ENCODE measurements at regions not wholly inside any gene's neighbourhood (a gene's known extent, or its start where the extent isn't known, plus 50 kb on each side); places are given as distances from the start of the nearest gene placed in this dataset.

GRCh38 chr5:19334278-19334677, 653.7 kb downstream of the CDH18 start:
- ChIA-PET CTCF (no interaction called here), POLR2A (no interaction called here)
- intact Hi-C loops (cut with micrococcal nuclease) = no loop called here
- ATAC-seq = no peak
- no peak for DNase-seq
- Mint-ChIP-seq H3K9me3 (peaks cover 7% of the 10 kb centered on the region), H3K4me3 (no peak overlapping the region), H3K27me3 (no peaks in the 10 kb centered on the region), H3K27ac (no peak overlapping the region), H3K36me3 (ENCODE audit: low read depth) (no peaks in the 10 kb centered on the region), H3K4me1 (ENCODE audit: low read depth) (no peaks in the 10 kb centered on the region)
- TF ChIP-seq CTCF (IDR thresholded peaks at IDR 0.05) = no peak

- Mint-ChIP-seq H3K27me3 (no peaks in the 10 kb centered on the region), H3K4me1 (ENCODE audit: low read depth) (no peaks in the 10 kb centered on the region), H3K4me3 (no peak overlapping the region), H3K27ac (no peak overlapping the region), H3K36me3 (ENCODE audit: low read depth) (no peaks in the 10 kb centered on the region), H3K9me3 (peaks cover 12% of the 10 kb centered on the region)
- no peak for DNase-seq
- intact Hi-C loops (cut with micrococcal nuclease) = no loop called here
- no peak for ATAC-seq
- no peak for TF ChIP-seq CTCF (IDR thresholded peaks at IDR 0.05)
- CTCF ChIA-PET = no interaction called here
- POLR2A ChIA-PET = no interaction called here
These were observed 645.1 kb downstream of the CDH18 start for GRCh38 chr5:19342942-19343341.

- H3K27me3 Mint-ChIP-seq = no peaks in the 10 kb centered on the region
- DNase-seq = no peak
- H3K4me3 Mint-ChIP-seq = no peak overlapping the region
- H3K27ac Mint-ChIP-seq = no peak overlapping the region
- H3K9me3 Mint-ChIP-seq = peaks cover 6% of the 10 kb centered on the region
- no peaks in the 10 kb centered on the region for H3K36me3 Mint-ChIP-seq (ENCODE audit: low read depth)
- ChIA-PET CTCF (interaction anchor here (1.5 kb wide), 1 partner anchor 13 kb away, joined by 4 read pairs; no protein-coding TSS in a partner anchor), POLR2A (no interaction called here)
- ATAC-seq = no peak
- intact Hi-C loops (cut with micrococcal nuclease) = no loop called here
- H3K4me1 Mint-ChIP-seq (ENCODE audit: low read depth) = no peaks in the 10 kb centered on the region
- TF ChIP-seq CTCF (IDR thresholded peaks at IDR 0.05) = no peak
These were observed 635.9 kb downstream of the CDH18 start for GRCh38 chr5:19352120-19352519.

GRCh38 chr5:19369048-19369447, 619.0 kb downstream of the CDH18 start:
- ChIA-PET CTCF (no interaction called here), POLR2A (no interaction called here)
- ATAC-seq = no peak
- peaks cover 5% of the 10 kb centered on the region for H3K9me3 Mint-ChIP-seq
- DNase-seq = no peak
- no peaks in the 10 kb centered on the region for H3K27me3 Mint-ChIP-seq
- no peaks in the 10 kb centered on the region for H3K4me1 Mint-ChIP-seq (ENCODE audit: low read depth)
- no peak overlapping the region for H3K27ac Mint-ChIP-seq
- no peak for TF ChIP-seq CTCF (IDR thresholded peaks at IDR 0.05)
- no peak overlapping the region for H3K4me3 Mint-ChIP-seq
- intact Hi-C loops (cut with micrococcal nuclease) = no loop called here
- no peaks in the 10 kb centered on the region for H3K36me3 Mint-ChIP-seq (ENCODE audit: low read depth)

- Mint-ChIP-seq H3K4me3 (no peak overlapping the region), H3K4me1 (ENCODE audit: low read depth) (no peaks in the 10 kb centered on the region), H3K9me3 (peaks cover 5% of the 10 kb centered on the region), H3K27me3 (no peaks in the 10 kb centered on the region), H3K36me3 (ENCODE audit: low read depth) (no peaks in the 10 kb centered on the region), H3K27ac (no peak overlapping the region)
- DNase-seq = no peak
- POLR2A ChIA-PET = no interaction called here
- intact Hi-C loops (cut with micrococcal nuclease) = no loop called here
- CTCF ChIA-PET = no interaction called here
- no peak for TF ChIP-seq CTCF (IDR thresholded peaks at IDR 0.05)
- no peak for ATAC-seq
These were observed 618.4 kb downstream of the CDH18 start for GRCh38 chr5:19369561-19369960.

All from activated CD8-positive, alpha-beta T cell treated with anti-CD3 and anti-CD28 coated beads for 36 hours (primary cell).